GM19023 (cell line): ENCODE measurements at regions not wholly inside any gene's neighbourhood (a gene's known extent, or its start where the extent isn't known, plus 50 kb on each side); places are given as distances from the start of the nearest gene placed in this dataset.
A peak's percentile ranks its signal among the peaks of the same experiment; 100 is the strongest.
"Not testable (repeated sequence)": the region's sequence is repeated elsewhere in the genome, so short reads cannot be mapped to it uniquely, and the experiment has no call there.

Source experiments
- ATAC-seq: cut with Tn5 transposase; IDR thresholded peaks from one replicate; pipeline ENCODE4 v1.9.1; 2021; ENCODE audit warnings: mild to moderate bottlenecking, moderate library complexity; ENCODE audit not compliant: unreplicated experiment

DNA sequence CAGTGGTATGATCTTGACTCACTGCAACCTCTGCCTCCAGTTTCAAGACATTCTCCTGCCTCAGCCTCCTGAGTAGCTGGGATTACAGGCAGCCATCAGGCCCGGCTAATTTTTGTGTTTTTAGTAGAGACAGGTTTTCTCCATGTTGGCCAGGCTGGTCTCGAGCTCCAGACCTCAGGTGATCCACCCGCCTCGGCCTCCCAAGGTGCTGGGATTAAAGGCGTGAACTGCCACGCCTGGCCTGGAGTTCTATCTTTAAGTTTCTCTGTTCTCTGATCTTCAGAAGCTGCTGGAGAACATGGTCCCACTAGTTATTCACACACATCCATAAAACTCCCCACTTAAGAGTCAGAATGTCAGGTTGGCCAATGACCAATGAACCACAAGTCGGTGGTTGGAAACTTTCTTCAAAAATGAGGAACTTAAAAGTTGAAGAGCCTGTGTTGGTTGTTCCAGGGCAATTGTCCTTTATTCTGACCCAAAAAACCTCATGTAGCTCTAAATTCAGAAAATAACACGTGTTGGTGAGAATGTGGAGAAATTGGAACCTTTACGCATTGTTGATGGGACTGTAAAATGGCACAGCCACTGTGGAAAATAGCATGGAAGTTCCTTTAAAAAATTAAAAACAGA, 55.9 kb upstream of the PIK3CB start:
- peak; percentile 76 for ATAC-seq

- ATAC-seq, result no peak
Observed at GRCh38 chr3:138889792-138890191, 55.1 kb upstream of the PIK3CB start.

- ATAC-seq, result no peak
Observed at GRCh38 chr3:138888560-138888959, 53.8 kb upstream of the PIK3CB start.

DNA sequence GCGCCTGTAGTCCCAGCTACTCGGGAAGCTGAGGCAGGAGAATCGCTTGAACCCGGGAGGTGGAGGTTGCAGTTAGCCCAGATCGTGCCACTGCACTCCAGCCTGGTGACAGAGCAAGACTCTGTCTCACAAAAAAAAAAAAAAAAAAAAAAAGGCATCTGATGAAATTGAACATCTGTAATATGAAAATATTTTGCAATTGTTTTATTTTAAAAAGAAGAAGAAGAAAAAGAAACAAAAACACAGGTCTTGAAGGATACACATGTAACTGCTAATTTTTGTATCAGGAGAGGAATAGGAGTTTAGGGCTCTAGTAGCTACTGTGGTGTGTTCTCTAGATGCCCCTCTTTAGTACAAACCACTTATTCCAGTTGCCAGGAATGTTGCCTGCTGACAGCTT, 51.4 kb upstream of the PIK3CB start:
- ATAC-seq, result not testable (repeated sequence)
